ENCODE measurements at regions not wholly inside any gene's neighbourhood (a gene's known extent, or its start where the extent isn't known, plus 50 kb on each side); places are given as distances from the start of the nearest gene placed in this dataset.
"Not testable (repeated sequence)": the region's sequence is repeated elsewhere in the genome, so short reads cannot be mapped to it uniquely, and the experiment has no call there.

DNA sequence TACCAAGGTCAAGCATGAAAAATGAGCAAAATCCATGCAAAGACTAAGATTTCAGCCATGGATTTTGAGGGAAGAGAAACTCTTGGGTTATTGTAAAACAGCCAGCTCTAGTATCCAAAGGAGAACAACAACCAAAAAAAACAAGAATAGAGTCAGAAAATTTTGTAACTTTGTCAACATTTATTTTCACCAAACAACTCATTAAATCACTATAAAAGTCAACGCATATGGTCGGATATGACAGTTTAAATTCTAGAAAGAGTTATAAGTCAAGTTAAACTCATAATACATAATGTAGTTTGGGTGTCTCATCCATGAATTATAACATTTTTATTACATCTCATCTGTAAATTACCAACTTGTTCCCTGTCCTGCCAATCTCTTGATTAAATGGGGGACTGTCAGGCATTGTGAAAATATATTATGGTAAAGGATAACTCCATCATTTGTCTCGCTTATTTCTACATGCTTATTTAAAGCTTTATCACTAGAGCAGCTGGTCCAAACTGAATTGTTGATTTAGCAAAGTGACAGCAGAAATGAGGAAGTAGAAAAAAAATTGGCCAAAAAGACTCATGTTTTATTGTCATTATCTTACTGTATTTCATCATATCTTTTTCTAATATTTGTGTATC, 224.8 kb upstream of the NOCT start:
- no peak for DNase-seq

DNA sequence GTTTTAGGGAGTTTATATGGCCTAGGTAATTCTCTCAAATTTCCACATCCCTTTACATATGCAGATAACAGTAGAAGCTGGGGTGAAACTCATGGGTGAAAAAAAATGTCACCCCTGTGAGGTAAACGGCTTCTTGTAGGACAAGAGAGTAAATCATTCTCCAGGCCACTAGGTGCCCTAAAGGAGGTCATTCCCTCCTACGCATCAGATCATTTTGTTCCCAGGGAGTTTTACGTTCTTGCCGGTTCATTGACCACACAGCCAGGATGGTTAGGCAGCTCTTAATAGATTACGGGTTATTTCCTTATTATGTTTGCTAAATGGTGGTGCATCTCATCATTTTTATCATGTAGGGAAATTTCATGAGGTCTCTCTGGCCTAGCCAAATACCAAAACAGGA, 225.8 kb upstream of the NOCT start:
- DNase-seq: no peak

DNA sequence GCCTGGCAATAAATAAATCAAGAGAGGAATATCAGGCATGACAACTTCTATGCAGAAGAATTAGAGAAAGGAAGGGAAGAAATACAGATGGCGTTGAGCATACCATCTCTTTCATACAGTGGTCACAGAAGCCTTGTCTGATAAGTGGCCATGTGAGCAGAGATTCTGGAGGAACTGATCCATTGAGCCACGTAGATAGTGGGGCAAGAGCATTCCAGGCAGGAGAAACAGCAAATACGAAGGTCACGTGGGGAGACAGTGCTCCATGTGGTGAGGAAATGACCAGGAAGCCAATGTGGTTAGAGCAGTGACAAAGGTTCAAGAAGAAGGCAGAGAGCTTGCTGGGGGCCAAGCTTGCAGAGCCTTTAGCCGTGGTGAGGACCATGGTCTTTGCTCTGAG, 226.7 kb upstream of the NOCT start:
- DNase-seq: no peak

DNA sequence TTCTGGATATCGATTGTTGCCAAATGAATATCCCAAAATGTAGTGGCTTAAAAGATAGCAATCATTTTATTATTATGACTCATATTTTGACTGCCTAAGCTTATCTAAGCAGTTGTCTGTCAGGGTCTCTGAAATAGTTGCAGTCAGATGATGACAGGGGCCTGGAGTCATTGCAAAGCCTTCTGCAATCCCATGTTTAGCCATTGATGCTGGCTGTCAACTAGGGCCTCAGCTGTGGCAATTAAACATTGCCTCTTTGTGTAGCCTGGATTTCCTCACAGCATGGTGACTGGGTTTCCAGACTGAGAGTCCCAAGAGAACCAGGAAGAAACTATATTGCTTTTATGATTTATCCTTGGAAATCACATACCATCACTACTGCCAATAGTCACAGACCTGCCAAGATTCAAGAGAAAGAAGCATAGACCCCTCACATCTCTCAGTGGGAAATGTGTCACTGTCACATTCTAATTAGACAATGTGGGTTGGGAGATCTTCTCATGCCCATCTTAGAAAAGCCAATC, 227.3 kb upstream of the NOCT start:
- DNase-seq: no peak

DNA sequence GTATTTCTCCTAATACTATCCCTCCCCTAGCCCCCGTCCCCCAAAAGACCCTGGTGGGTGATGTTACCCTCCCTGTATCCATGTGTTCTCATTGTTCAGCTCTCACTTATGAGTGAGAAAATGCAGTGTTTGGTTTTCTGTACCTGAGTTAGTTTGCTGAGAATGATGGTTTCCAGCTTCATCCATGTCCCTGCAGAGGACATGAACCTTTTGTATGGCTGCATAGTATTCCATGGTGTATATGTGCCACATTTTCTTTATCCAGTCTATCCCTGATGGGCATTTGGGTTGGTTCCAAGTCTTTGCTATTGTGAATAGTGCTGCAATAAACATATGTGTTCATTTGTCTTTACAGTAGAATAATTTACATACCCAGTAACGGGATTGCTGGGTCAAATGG, 235.8 kb upstream of the NOCT start:
- DNase-seq: not testable (repeated sequence)

DNA sequence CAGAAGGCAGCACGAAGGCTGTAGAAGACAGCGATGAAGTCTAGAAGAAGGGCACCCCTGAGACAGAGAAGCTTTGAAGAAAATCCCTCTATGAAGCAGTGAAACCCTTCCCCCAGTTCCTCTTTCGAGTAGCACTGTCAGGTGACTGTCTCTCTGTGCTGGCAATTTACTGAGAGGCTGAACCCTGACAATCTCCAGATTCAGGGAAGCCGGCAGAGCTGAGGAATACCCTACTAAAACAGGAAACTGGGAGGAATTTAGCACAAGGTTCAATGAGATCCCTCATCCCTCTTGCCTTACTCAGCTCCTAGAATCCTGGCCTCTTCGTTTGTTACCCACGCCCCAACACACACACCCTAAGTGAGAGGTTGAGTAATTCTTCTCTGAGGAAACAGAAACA, 239.7 kb upstream of the NOCT start:
- no peak for DNase-seq

DNA sequence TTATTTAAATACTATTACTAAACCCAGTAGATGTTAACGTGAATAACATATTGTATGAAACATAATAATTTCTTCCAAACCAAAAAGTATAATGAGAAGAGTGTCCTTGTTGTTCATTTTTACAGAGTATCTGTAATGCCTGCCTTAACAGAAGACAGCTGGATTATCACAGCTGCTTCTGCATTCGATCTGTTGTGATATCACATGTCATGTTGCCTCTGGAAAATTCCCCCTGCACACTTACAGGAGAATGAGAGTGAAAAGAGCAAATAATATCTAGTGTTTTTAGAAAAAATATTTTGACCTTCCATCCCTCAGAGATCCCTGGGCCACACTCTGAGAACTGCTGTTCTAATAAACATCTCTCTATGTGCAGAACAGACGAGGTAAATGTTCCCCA, 240.1 kb upstream of the NOCT start:
- DNase-seq: no peak

DNA sequence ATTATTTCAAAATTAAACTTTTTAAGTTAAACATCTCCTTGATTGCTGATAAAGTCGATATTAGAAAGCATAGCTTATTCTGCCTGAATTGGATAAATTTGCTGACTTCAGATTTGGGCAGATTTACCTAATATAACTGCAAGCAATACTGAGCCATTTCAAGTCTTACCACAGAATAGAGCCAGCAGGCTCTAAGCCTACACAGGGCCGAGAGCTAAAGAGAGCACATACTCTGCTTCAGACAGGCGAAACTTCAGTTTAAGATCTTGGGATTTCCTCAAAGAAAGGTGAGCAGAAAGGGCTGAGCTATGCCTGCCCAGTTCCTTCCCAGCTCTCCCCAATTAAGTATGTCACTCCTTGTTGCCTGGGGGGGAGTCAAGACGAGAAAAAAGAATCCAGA, 240.6 kb upstream of the NOCT start:
- no peak for DNase-seq

DNA sequence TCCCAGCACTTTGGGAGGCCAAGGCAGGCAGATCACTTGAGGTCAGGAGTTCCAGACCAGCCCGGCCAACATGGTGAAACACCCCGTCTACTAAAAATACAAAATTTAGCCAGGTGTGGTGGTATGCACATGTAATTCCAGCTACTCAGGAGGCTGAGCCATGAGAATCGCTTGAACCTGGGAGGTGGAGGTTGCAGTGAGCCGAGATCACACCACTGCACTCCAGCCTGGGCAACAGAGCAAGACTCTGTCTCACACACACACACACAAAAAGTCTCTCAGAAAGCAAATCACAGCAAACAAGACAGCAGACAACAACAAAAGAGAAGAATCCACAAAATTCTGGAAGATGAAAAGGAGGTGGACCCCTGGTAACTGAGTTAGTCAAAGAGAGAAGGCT, 241.5 kb upstream of the NOCT start:
- DNase-seq: not testable (repeated sequence)

DNA sequence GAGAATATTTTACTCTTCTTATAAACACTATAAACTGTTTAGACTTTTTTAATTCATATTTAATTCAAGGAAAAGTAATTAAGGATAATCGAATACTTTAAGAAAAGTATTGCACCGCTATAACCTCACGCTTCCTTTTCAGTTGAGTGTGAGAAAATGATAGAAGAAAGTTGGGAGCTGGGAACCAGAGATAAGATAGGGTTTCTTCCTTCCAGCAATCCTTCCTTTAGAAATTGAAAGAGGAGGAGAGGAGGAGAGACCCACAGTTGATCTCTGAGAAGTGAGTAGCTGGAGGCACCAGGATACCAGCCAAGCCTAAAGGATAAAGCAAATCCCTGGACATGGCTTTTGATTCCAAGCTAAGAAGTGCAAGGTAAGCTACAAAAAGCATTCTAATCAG, 242.3 kb upstream of the NOCT start:
- DNase-seq: no peak

DNA sequence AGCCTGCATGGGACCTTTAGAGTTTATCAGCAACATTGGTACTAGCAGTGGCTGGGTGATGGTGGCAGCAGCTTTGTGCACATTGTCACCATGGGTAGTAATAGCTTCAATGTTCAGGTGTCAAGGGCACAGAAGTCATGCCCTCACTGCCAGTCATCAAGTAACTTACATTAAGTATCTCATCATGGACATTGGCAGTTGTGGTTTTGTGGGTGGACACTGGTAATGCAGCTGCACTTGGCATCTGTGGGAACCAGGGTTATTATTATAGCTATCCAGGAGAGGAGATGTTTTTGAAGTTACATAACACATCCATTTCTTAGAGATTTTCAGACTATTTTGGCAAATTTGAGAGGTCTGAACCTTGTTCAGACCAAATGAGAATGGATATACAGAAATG, 243.2 kb upstream of the NOCT start:
- DNase-seq: no peak

DNA sequence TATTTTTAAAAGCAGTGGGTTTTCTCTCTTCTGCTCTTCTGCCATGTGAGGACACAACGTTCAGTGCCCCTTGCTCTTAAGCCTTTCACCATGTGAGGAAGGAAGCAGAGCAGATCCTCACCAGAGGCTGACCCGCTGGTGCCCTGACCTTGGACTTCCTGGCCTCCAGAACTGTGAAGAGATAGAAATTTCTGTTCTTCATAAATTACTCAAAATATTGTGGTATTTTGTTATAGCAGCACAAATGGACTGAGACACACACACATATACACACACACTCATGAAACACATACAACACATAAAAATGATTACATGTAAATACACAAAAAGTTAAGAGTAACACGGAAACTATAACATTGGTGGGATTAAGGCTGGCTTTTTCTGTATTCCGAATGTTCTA, 244.8 kb upstream of the NOCT start:
- no peak for DNase-seq

DNA sequence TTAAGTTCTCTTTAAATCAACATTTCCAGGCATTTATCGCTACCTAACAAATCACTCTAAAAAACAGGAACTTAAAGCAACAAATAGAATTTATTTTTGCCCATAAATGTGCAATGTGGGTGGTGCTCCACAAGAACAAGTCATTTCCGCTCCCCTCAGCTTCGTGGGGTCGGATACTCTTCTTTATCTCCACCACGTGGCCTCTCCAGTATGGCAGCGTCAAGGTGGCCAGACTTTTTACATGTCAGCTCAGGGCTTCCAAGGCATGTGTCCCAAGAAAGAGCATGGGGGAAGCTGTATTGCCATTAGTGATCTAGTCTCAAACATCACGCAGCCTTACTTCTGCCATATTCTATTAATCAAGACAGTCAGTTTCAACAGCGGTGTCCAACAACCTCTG, 249.2 kb upstream of the NOCT start:
- no peak for DNase-seq

DNA sequence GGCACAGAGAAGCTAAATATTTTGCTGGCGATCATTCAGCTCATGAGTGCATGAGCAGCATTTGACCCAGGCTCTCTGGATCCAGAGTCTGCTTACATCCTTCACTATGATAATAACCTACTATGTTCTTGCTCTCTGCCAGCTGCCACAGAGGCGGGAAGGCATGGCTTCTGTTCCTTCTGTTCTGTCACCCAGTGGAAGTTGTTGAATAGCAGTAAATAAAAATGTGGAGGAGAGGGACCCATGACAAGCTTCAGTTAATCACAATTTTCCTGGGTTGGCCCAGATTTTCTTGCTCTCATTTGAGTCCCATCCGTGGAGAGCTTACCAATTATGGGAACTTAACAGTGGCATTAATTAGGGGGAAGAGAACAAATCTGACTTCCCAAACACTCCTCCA, 250.1 kb upstream of the NOCT start:
- no peak for DNase-seq

DNA sequence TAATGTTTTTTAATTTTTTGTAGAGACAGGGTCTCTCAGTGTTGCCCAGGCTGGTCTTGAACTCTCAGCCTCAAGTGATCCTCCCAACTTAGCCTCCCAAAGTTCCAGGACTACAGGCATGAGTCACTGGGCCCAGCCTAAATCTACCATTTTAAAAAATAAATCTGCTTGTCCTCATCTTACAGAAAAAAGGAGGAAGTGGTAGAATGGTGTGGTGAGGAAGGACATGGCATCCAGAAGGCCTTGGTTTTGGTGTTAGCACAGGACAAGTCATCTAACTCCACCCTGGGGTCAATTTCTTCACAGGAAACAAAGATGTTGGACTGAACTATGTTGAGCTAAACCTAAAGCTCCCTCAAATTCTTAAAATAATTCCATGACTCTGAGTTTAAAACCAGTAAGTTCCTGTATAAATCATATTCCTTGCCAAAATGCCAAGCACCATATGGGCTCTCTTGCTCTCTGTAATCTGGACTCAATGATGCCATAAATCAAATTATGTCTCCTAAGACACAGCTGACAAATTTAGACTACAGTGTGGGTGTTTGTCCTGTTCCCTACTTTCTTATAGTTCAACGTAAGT, 253.9 kb upstream of the NOCT start:
- no peak for DNase-seq

DNA sequence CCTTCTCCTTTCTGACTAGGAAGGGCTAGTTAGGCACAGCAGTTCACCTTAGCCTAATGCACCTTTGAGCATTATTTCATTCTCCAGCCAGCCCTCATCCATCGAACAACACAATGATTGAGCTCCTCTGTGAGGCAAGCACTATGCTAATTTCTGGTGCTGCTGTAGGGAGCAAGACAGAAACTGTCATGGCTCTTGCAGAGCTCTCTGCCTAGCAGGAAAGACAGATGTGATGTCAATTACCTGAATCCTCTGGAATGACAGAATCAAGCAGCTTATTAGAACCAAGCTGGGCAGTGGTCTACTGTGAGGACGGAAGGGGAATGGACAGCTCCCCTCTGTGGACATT, 256.1 kb upstream of the NOCT start:
- DNase-seq: no peak

DNA sequence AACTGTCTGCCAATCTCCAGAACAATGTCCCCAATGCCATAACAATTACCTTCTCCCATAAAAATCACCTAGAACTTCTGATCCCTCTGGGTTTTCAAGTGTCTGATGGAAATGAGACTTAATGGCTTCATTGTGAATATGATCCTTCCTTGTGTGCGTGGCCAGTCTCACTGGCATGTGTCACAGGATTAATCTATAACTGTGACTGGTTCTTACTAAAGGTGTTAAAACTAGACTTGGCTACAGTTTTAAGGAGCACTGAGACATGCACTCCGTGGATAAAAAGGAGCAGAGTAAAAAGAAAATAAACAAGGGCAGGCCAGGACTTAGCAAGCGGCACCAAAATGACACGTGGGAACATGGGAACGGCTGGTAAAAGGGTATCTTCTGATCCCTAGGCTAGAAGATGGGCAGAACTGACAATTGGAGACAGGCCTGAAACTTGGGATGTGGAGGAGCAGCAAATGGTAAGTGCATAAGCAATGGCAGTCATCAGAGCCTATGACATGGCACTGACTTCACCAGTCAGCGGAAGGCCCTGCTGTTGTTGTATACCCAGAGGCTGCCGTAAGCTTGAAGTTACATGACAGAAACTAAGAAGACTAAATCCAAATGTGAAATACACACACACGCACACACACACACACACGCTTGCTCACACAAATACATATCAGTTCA, 256.6 kb upstream of the NOCT start:
- DNase-seq: no peak

DNA sequence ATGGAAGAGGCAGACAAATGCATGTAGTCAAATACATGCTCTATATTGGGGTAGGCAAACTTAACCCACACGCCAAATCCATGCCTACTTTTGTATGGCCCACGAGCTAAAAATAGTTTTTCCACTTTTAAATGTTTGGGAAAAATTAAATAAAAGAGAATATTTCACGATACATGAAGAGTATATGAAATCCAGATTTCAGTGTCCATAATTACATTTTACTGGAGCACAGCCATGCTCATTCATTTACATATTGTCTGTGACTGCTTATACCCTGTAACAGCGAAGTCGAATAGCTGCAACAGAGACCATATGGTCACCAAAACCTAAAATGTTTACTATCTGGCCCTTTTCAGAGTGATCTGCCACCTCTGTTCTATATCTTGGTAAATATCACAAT, 257.4 kb upstream of the NOCT start:
- DNase-seq: no peak

DNA sequence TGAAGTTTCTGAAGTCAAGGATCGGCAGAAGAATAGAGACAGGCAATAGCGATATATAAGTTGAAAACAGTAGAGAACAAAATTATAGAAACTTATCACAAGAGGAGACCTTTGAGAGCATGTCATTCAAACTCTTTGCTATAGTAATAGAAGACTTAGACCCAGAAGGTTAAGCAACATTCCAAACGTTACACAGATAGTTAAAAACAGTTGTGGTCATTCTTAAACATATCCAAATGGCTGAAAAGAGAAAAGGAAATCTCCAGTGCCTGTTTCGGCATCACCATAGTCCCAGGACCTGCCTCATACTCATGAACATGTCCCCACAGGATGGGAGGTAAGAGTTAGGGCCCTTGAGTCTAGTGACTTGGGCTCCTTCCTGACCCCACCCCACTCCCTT, 258.1 kb upstream of the NOCT start:
- DNase-seq: no peak

DNA sequence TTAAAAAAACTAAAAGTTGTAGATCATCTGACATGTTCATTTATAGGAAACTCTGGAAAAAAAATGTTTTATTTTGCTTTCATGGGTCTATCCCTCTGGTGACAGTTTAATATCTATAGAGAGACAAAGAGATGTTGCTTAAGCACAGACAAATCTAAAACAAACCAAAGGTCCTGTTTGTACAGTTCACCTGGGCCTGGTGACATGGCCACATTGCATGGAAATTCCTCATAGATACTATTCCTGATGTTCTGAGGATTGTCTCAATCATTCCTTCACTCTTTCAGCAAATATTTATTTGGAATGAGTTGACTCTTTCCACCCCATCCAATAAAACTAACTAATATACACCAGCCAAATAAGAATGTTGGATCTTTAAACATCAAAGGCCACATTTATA, 259.1 kb upstream of the NOCT start:
- DNase-seq: no peak

DNA sequence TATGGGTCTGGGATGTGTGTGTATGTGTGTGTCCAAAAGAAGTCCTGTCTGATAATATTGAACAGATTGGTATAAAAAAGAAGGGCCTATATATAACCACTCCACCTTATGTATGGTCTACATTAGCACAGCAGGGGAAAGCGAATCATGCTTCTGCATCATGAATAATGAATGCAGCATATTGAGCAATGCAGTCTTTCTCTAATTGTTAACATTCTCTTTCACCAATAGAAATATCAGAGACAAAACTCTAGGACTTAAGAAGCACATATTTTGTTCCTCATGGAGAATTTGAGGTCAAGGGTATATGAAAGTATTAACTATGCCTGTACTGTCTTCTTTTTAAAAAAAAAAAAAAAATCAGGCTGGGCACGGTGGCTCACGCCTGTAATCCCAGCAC, 264.3 kb upstream of the NOCT start:
- no peak for DNase-seq

DNA sequence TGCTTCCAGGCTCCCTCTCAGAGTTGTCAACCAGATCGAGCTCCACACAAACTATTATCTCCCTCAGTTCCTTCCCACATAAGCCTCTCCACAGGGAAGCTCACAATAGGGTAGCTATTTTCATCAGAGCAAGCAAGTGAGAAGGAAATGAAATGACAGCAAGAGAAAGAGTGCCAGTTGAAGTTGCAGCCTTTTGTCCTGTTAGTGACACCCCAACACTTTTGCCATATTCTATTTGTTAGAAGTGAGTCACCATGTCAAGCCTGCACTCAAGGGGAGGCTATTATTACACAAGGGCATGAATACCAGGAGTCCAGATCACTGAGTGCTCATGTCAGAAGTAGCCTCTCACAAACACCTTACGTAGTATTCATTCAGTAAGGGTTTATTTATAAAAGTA, 266.3 kb upstream of the NOCT start:
- no peak for DNase-seq

DNA sequence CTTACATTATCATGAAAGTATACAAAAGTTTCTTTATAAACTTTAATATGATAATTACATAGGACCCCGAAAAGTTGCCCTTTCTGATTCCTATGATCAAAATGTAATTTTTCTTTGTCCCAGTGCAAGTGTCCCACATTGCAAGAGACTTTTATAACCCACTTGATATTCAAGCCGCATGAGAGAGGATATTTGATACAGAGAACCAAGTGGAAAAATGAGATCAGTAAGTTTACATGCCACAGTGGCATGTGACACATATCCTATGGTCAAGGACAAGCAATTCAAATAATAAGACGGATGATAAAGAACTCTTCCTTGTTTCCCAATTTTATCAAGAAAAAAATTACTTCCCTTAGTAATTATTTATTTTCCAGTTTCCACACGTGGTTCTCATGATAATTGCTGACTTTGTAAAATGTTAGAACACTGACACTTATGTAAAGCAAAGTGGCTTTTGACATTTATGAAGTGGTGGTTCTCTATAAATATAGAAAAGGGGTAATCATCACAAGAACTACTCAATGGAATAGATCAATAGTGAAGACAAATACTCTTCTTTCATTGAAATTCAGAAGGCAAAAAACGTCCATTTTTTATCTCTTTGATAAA, 273.7 kb upstream of the NOCT start:
- peak; percentile 41 for DNase-seq

All from NCI-H510A treated with DMSO at 0.1 percent for 48 hours (cell line).